AG04449 (cell line): ENCODE measurements at regions not wholly inside any gene's neighbourhood (a gene's known extent, or its start where the extent isn't known, plus 50 kb on each side); places are given as distances from the start of the nearest gene placed in this dataset.

Experiments
- CTCF ChIA-PET: fragments of 350-600 bp; formaldehyde crosslinking; extraction: SDS; loops from one replicate; lab custom pipeline; 2021; ENCODE audit warnings: antibody characterized with exemption; lab: Yijun Ruan, JAX
- POLR2A ChIA-PET: fragments of 400-600, 350-600 bp; formaldehyde crosslinking; extraction: SDS; loops from one replicate; lab custom pipeline; 2020; ENCODE audit warnings: antibody characterized with exemption, inconsistent platforms; lab: Yijun Ruan, JAX
- DNase-seq: peaks from one replicate; pipeline ENCODE4 v3.0.0-alpha.2; 2010; ENCODE audit warnings: low read depth, low spot score
- H3K4me3 ChIP-seq: 2 replicates; pipeline ENCODE4 v1.5.1; 2011; ENCODE audit warnings: low read depth, mild to moderate bottlenecking, control low read depth, low read length
- TF ChIP-seq, protein P1 (sequence below): IDR thresholded peaks from one replicate; pipeline ENCODE4 v1.5.1; 2011; ENCODE audit warnings: mild to moderate bottlenecking, moderate library complexity, low read length, control low read depth, inconsistent platforms; ENCODE audit not compliant: insufficient read depth; ENCODE audit errors: missing control alignments

DNA sequence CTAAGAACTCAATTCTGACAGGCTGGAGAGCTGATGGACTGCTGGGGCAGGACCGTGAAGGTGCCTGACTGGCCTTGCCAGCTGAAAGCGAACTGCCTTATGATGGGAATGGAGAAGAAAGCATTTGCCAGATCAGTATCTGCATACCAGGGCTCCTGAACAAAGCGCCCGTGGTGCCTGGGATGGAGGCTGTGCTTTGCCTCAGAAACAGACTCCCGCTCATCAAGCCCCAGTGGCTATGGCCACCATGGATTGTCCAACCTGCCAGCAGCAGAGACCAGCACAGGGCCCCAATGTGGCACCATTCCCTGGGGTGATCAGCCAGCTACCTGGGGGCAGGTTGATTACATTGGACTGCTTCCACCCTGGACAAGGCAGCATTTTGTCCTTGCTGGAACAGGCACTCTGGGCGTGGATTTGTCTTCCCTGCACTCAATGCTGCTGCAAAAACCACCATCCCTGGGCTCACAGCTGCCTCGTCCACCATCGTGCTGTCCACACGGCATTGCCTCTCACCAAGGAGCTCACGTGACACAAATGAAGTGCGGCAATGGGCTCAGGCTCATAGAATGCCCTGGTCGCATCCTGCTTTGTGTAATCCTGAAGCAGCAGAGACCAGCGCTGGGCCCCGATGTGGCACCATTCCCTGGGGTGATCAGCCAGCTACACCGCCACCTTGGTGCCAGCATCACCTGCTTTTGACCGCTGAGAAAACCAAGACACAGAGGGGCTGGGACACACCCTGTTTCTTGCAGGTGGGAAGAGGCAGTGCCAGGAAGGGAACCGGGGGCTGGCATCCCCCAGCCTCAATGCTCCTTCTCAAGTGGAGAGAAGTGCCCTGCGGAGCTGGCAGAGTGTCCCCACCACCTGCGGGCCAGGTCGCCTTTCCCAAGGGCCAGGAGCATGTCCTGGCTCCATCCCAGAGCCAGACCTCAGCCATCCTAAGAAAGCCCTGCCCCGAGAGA lies 1367.5 kb downstream of the BRD1 start:
- H3K4me3 ChIP-seq, result no peak overlapping the region
- ChIA-PET POLR2A (no interaction called here), CTCF (no interaction called here)
- TF ChIP-seq, protein P1, sequence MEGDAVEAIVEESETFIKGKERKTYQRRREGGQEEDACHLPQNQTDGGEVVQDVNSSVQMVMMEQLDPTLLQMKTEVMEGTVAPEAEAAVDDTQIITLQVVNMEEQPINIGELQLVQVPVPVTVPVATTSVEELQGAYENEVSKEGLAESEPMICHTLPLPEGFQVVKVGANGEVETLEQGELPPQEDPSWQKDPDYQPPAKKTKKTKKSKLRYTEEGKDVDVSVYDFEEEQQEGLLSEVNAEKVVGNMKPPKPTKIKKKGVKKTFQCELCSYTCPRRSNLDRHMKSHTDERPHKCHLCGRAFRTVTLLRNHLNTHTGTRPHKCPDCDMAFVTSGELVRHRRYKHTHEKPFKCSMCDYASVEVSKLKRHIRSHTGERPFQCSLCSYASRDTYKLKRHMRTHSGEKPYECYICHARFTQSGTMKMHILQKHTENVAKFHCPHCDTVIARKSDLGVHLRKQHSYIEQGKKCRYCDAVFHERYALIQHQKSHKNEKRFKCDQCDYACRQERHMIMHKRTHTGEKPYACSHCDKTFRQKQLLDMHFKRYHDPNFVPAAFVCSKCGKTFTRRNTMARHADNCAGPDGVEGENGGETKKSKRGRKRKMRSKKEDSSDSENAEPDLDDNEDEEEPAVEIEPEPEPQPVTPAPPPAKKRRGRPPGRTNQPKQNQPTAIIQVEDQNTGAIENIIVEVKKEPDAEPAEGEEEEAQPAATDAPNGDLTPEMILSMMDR, result no peak
- no peak for DNase-seq

DNA sequence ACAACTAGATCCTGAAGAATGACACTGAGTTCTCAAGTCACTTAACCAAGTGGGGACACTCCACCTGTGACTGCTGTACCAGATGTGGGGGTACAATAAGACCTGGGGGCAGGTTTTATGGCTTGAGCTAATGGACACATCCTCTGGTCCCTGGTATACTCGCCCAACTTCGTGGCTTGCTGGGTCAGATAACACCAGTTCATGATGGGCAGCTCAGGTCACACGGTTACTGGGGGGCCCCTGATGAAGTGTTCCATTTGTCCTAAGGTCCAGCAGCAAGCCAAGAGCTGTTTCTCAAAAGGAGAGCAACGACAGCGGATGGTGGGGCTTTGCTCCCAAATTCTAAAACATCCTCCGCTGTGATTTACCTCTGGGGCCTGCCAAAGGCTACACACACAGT lies 1368.4 kb downstream of the BRD1 start:
- DNase-seq, result no peak
- H3K4me3 ChIP-seq, result no peak overlapping the region
- TF ChIP-seq, protein P1, result no peak
- ChIA-PET CTCF (no interaction called here), POLR2A (no interaction called here)

DNA sequence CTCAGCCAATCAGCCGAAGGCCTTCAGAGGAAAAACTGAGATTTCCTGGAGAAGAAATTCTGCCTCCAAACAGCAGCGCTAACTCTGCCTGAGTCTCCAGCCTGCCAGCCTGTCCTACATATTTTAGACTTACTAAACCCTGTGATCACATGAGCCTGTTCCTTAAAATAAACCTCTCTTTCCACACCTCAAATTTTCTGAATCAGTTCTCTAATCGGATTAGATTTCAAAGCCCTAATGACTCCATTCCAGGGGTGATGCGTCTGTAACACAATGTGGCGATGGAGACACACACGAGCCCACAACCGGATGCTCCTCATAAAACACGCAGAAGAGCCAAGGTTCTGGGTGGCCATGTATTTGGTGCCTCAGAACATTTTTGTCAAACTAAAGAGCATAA lies 1371.2 kb downstream of the BRD1 start:
- CTCF ChIA-PET, result interaction anchor here (1.3 kb wide), 1 partner anchor 34 kb away, joined by 3 read pairs; no protein-coding TSS in a partner anchor
- POLR2A ChIA-PET, result no interaction called here
- TF ChIP-seq, protein P1, result no peak
- H3K4me3 ChIP-seq, result no peak overlapping the region
- DNase-seq, result no peak

DNA sequence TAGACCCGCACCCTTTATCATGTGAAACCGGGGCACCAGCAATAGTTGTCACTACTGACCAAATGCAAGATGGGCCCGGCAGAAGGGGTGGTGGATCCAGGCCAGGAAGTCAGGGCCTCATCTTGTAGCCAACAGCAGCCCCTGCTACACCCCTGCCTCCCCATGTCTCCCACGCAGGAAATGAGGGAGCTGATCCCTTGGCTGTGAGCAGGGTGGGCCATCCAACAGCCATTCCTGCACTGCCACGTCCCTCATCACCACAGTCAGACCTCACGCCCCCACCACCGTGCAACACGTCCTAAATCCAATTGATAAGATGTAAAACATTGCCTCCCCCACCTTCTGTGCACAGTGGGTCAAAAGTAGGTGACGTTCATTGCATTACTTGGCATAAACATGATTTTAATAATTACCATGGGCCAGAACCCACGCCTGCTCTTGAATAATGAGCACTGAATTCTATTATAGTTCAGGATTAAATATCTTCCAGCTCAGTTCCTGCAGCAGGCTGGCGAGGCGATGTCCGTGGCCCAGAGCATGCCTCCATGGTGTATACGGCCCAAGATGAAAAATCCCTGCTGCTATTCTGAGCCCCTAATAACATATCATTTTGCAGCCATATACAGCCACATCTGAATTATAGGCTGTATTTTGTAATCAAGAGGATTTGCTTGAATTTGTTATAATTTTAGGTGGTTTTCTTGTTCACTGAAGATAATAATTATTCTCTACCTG lies 1373.8 kb downstream of the BRD1 start:
- no peak for DNase-seq
- TF ChIP-seq, protein P1, result no peak
- ChIA-PET POLR2A (no interaction called here), CTCF (no interaction called here)
- no peak overlapping the region for H3K4me3 ChIP-seq

DNA sequence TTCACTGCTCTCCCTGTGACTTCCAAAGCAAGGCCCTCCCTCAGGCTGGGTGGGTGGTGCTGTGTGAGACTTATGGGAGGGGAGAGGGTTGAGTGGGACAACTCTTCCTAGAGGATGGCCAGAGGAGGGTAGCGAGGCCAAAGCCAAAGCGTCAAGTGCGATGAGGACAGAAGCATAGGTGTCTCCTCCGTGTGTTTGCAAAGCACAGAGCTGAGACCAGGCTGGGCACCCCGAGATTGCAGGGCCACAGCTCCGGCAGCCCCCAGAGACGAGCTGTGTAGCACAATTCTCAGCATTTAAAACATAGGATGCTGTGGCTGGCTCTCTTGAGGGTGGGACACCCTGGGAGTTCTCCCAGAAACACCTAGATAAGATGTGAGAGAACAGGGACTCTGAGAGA lies 1374.5 kb downstream of the BRD1 start:
- no peak overlapping the region for H3K4me3 ChIP-seq
- TF ChIP-seq, protein P1, result no peak
- CTCF ChIA-PET, result no interaction called here
- no peak for DNase-seq
- POLR2A ChIA-PET, result no interaction called here

DNA sequence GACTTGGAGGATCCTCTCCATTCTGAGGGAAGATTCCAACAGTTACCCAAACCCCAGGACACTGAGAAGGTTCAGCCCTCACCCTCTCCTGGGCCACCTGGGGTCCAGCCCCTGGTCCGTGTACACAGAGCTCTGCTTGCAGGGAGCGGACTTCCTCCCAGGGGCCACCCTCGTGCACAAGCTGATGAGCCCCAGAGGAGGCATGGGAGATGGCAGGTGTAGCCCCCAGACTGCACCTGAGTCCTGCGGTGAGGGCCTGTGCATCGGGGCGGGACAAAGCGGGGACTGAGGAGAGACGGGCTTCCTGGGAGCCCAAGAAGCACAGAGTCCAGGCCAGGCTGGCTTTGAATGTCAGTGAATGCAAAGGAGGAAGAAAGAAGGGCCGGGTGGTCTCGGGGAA lies 1374.9 kb downstream of the BRD1 start:
- POLR2A ChIA-PET, result no interaction called here
- DNase-seq, result no peak
- TF ChIP-seq, protein P1, result no peak
- no peak overlapping the region for H3K4me3 ChIP-seq
- CTCF ChIA-PET, result no interaction called here
